ENCODE measurements at regions not wholly inside any gene's neighbourhood (a gene's known extent, or its start where the extent isn't known, plus 50 kb on each side); places are given as distances from the start of the nearest gene placed in this dataset.

DNA sequence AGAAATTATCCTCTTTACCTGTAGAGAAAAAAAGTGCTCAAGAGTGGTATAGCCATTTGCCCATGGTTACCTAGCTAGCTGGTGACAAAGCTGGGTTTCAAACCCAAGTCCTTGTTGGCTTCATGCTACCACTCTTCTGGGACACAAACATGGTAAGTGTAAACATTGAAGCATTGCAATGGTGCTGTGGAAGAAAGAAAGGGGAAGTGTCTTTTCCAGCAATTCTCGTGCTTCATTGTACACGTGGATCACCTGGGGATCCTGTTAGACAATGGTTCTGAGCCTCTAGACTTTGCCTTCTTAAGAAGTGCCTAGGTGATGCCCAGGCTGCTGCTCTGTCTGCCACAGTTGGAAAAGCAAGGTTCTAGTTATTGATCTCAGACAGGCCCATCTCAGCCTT lies 134.8 kb upstream of the CTNNB1 start:
- no peaks in the 10 kb centered on the region for H3K4me1 ChIP-seq (ENCODE audit: low read depth, poor library complexity, severe bottlenecking)
- no peak overlapping the region for H3K9ac ChIP-seq
- no peak overlapping the region for H3K27ac ChIP-seq
- H3K79me2 ChIP-seq (ENCODE audit: insufficient read depth, low read depth) = no peaks in the 10 kb centered on the region
- no peak overlapping the region for H3K4me2 ChIP-seq
- H3K4me3 ChIP-seq (IDR thresholded peaks at IDR 0.05; ENCODE audit: insufficient read depth, low read depth, low read length) = no peak overlapping the region
- no peak for TF ChIP-seq CTCF (conservative IDR thresholded peaks at IDR 0.05; ENCODE audit: low read depth, low read length)
- no peak overlapping the region for H2AFZ ChIP-seq (ENCODE audit: low read depth)
- no peaks in the 10 kb centered on the region for H3K27me3 ChIP-seq (ENCODE audit: insufficient read depth, low read depth)
- no peaks in the 10 kb centered on the region for H4K20me1 ChIP-seq (ENCODE audit: insufficient read depth)
- H3K36me3 ChIP-seq (ENCODE audit: insufficient read depth) = no peaks in the 10 kb centered on the region

- Histone ChIP-seq H3K9ac (no peak overlapping the region), H3K4me2 (no peak overlapping the region), H2AFZ (ENCODE audit: low read depth) (no peak overlapping the region), H3K79me2 (ENCODE audit: insufficient read depth, low read depth) (no peaks in the 10 kb centered on the region), H3K4me3 (IDR thresholded peaks at IDR 0.05; ENCODE audit: insufficient read depth, low read depth, low read length) (no peak overlapping the region), H3K27me3 (ENCODE audit: insufficient read depth, low read depth) (no peaks in the 10 kb centered on the region), H3K36me3 (ENCODE audit: insufficient read depth) (no peaks in the 10 kb centered on the region), H3K27ac (no peak overlapping the region), H4K20me1 (ENCODE audit: insufficient read depth) (no peaks in the 10 kb centered on the region), H3K4me1 (ENCODE audit: low read depth, poor library complexity, severe bottlenecking) (no peaks in the 10 kb centered on the region)
- no peak for TF ChIP-seq CTCF (conservative IDR thresholded peaks at IDR 0.05; ENCODE audit: low read depth, low read length)
Observed at GRCh38 chr3:41065340-41065739, 134.0 kb upstream of the CTNNB1 start.

DNA sequence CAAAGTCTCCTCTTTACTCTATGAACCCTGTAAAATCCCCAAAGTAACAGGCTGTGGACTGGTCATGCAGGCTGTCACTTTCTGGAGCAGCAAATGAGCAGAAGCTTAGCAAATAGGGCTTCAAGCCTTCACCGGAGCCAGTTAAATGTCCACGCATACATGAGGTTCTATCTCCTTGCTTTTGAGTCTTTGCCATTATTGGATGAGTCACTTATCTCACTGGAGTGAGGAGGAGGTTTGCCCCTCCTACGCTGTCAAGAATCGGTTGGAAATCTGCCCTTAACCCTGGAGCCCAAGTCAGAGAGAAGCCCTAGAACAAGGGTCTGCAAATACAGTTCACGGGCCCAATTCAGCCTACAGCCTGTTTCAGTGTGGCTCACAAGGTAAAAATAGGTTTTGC lies 126.1 kb upstream of the CTNNB1 start:
- Histone ChIP-seq H3K4me3 (IDR thresholded peaks at IDR 0.05; ENCODE audit: insufficient read depth, low read depth, low read length) (no peak overlapping the region), H3K9ac (no peak overlapping the region), H3K27ac (no peak overlapping the region), H3K36me3 (ENCODE audit: insufficient read depth) (no peaks in the 10 kb centered on the region), H3K4me2 (no peak overlapping the region), H2AFZ (ENCODE audit: low read depth) (no peak overlapping the region), H3K4me1 (ENCODE audit: low read depth, poor library complexity, severe bottlenecking) (no peaks in the 10 kb centered on the region), H3K27me3 (ENCODE audit: insufficient read depth, low read depth) (no peaks in the 10 kb centered on the region), H4K20me1 (ENCODE audit: insufficient read depth) (no peaks in the 10 kb centered on the region), H3K79me2 (ENCODE audit: insufficient read depth, low read depth) (no peaks in the 10 kb centered on the region)
- no peak for TF ChIP-seq CTCF (conservative IDR thresholded peaks at IDR 0.05; ENCODE audit: low read depth, low read length)

GRCh38 chr3:41075975-41076374 lies 123.3 kb upstream of the CTNNB1 start:
- no peaks in the 10 kb centered on the region for H3K36me3 ChIP-seq (ENCODE audit: insufficient read depth)
- H3K4me3 ChIP-seq (IDR thresholded peaks at IDR 0.05; ENCODE audit: insufficient read depth, low read depth, low read length) = no peak overlapping the region
- no peak overlapping the region for H3K4me2 ChIP-seq
- H4K20me1 ChIP-seq (ENCODE audit: insufficient read depth) = no peaks in the 10 kb centered on the region
- no peaks in the 10 kb centered on the region for H3K79me2 ChIP-seq (ENCODE audit: insufficient read depth, low read depth)
- no peak for TF ChIP-seq CTCF (conservative IDR thresholded peaks at IDR 0.05; ENCODE audit: low read depth, low read length)
- no peak overlapping the region for H3K9ac ChIP-seq
- H3K27me3 ChIP-seq (ENCODE audit: insufficient read depth, low read depth) = no peaks in the 10 kb centered on the region
- no peak overlapping the region for H2AFZ ChIP-seq (ENCODE audit: low read depth)
- no peaks in the 10 kb centered on the region for H3K4me1 ChIP-seq (ENCODE audit: low read depth, poor library complexity, severe bottlenecking)
- no peak overlapping the region for H3K27ac ChIP-seq

GRCh38 chr3:41076399-41076798 lies 122.9 kb upstream of the CTNNB1 start:
- Histone ChIP-seq H3K27ac (no peak overlapping the region), H3K4me2 (no peak overlapping the region), H4K20me1 (ENCODE audit: insufficient read depth) (no peaks in the 10 kb centered on the region), H3K9ac (no peak overlapping the region), H2AFZ (ENCODE audit: low read depth) (no peak overlapping the region), H3K4me3 (IDR thresholded peaks at IDR 0.05; ENCODE audit: insufficient read depth, low read depth, low read length) (no peak overlapping the region), H3K4me1 (ENCODE audit: low read depth, poor library complexity, severe bottlenecking) (no peaks in the 10 kb centered on the region), H3K36me3 (ENCODE audit: insufficient read depth) (no peaks in the 10 kb centered on the region), H3K79me2 (ENCODE audit: insufficient read depth, low read depth) (no peaks in the 10 kb centered on the region), H3K27me3 (ENCODE audit: insufficient read depth, low read depth) (no peaks in the 10 kb centered on the region)
- TF ChIP-seq CTCF (conservative IDR thresholded peaks at IDR 0.05; ENCODE audit: low read depth, low read length) = no peak

All from KMS-11 (cell line).